ENCODE measurements at regions not wholly inside any gene's neighbourhood (a gene's known extent, or its start where the extent isn't known, plus 50 kb on each side); places are given as distances from the start of the nearest gene placed in this dataset.

- H3K4me1 ChIP-seq: no peaks in the 10 kb centered on the region
- H3K27me3 ChIP-seq (ENCODE audit: low read depth): no peaks in the 10 kb centered on the region
- H3K9me3 ChIP-seq: no peaks in the 10 kb centered on the region
- ATAC-seq (no peak), DNase-seq (no peak)
- H3K27ac ChIP-seq: no peak overlapping the region
- TF ChIP-seq CTCF (IDR thresholded peaks at IDR 0.05): no peak
- intact Hi-C loops (cut with DNase I): no loop called here
- no peaks in the 10 kb centered on the region for H3K36me3 ChIP-seq
- H3K4me3 ChIP-seq: no peak overlapping the region
Measured at GRCh38 chr5:110031402-110032140, 341.8 kb downstream of the MAN2A1 start.

- Histone ChIP-seq H3K27me3 (ENCODE audit: low read depth) (no peaks in the 10 kb centered on the region), H3K4me3 (no peak overlapping the region), H3K9me3 (no peaks in the 10 kb centered on the region), H3K4me1 (no peaks in the 10 kb centered on the region), H3K27ac (no peak overlapping the region), H3K36me3 (no peaks in the 10 kb centered on the region)
- ATAC-seq (no peak), DNase-seq (no peak)
- intact Hi-C loops (cut with DNase I): no loop called here
- no peak for TF ChIP-seq CTCF (IDR thresholded peaks at IDR 0.05)
Measured at GRCh38 chr5:110032376-110032775, 342.6 kb downstream of the MAN2A1 start.

GRCh38 chr5:110034056-110034600, 344.4 kb downstream of the MAN2A1 start:
- intact Hi-C loops (cut with DNase I): no loop called here
- Histone ChIP-seq H3K27ac (no peak overlapping the region), H3K9me3 (no peaks in the 10 kb centered on the region), H3K4me1 (no peaks in the 10 kb centered on the region), H3K4me3 (no peak overlapping the region), H3K27me3 (ENCODE audit: low read depth) (no peaks in the 10 kb centered on the region), H3K36me3 (no peaks in the 10 kb centered on the region)
- no peak for ATAC-seq
- no peak for DNase-seq
- no peak for TF ChIP-seq CTCF (IDR thresholded peaks at IDR 0.05)

GRCh38 chr5:110038297-110038997, 348.7 kb downstream of the MAN2A1 start:
- ATAC-seq: no peak

GRCh38 chr5:110040178-110040577, 350.5 kb downstream of the MAN2A1 start:
- no peak for DNase-seq
- no peak for TF ChIP-seq CTCF (IDR thresholded peaks at IDR 0.05)
- H3K4me1 ChIP-seq: no peaks in the 10 kb centered on the region
- H3K27ac ChIP-seq: no peak overlapping the region
- H3K36me3 ChIP-seq: no peaks in the 10 kb centered on the region
- H3K27me3 ChIP-seq (ENCODE audit: low read depth): no peaks in the 10 kb centered on the region
- no peak overlapping the region for H3K4me3 ChIP-seq
- intact Hi-C loops (cut with DNase I): no loop called here
- peaks cover 3% of the 10 kb centered on the region for H3K9me3 ChIP-seq
- ATAC-seq: no peak

More at GRCh38 chr5:110038297-110038997, 348.7 kb downstream of the MAN2A1 start:
- Histone ChIP-seq H3K36me3 (no peaks in the 10 kb centered on the region), H3K27ac (no peak overlapping the region), H3K9me3 (peaks cover 3% of the 10 kb centered on the region), H3K27me3 (ENCODE audit: low read depth) (no peaks in the 10 kb centered on the region), H3K4me1 (no peaks in the 10 kb centered on the region), H3K4me3 (no peak overlapping the region)
- no peak for DNase-seq
- no peak for TF ChIP-seq CTCF (IDR thresholded peaks at IDR 0.05)
- intact Hi-C loops (cut with DNase I): no loop called here

All from lower lobe of right lung (tissue), 2 donors.